ENCODE measurements at regions not wholly inside any gene's neighbourhood (a gene's known extent, or its start where the extent isn't known, plus 50 kb on each side); places are given as distances from the start of the nearest gene placed in this dataset.

DNA sequence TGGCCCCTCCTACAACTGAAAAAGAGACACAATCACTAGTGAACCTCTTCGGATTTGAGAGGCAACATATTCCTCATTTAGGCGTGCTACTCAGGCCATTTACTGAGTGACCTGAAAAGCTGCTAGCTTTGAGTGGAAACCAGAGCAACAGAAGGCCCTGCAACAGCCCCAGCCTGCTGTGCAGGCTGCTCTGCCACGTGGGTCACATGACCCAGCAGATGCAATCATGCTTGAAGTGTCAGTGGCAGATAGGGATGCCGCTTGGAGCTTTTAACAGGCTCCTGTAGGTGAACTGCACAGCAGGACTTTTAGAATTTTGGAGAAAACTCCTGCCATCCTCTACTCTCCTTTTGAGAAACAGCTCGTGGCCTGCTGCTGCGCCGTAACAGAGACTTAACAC, 578.6 kb upstream of the RAB6C start:
- BruUV-seq (replicated peaks): no TSS peak

DNA sequence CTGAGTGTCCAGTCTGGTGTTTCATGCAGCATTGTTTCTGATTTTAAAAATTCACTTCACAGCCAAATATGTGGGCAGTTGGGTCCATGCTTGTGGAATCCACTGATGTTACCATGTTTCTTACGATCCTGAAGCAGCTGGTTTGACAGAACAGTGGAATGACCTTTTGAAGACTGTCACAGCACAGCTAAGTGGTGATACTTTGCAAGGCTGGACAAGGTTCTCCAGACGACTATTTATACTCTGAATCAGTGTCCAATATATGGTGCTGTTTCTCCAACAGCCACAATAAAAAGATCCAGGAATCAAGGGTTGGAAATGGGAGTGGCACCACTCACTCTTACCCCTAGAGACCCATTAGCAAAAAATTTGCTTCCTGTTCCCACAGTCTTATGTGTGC, 577.4 kb upstream of the RAB6C start:
- H3K36me3 ChIP-seq (ENCODE audit: control insufficient read depth in 2 of 2, extremely low read depth in 1 of 2, insufficient read depth in 2 of 2, low read length in 2 of 2): no peaks in the 10 kb centered on the region
- H3K9me1 ChIP-seq (replicated peaks; ENCODE audit: control insufficient read depth, extremely low read depth, insufficient read depth, low read length): no peaks in the 10 kb centered on the region
- no peaks in the 10 kb centered on the region for H4K20me1 ChIP-seq (replicated peaks; ENCODE audit: control insufficient read depth, extremely low read depth, insufficient read depth, low read length)
- no peaks in the 10 kb centered on the region for H3K79me2 ChIP-seq (ENCODE audit: control insufficient read depth, insufficient read depth, low read length)
- dilution Hi-C loops (cut with MboI; ENCODE audit: extremely low pct_ligation_motif_present, low sequenced_read_pairs): no loop called here
- no peak for TF ChIP-seq POLR2A (IDR thresholded peaks at IDR 0.05; ENCODE audit: low read depth, low read length)
- TF ChIP-seq POLR2AphosphoS5 (IDR thresholded peaks at IDR 0.05; ENCODE audit: insufficient read depth, low read depth, low read length): no peak
- TF ChIP-seq EZH2 (IDR thresholded peaks at IDR 0.05; ENCODE audit: borderline replicate concordance, low read depth, low read length, severe bottlenecking): no peak
- TF ChIP-seq JUN (IDR thresholded peaks at IDR 0.05; ENCODE audit: borderline replicate concordance, insufficient read depth, insufficient read length, low read depth): no peak
- no peak for TF ChIP-seq MYC (IDR thresholded peaks at IDR 0.05; ENCODE audit: low read depth, low read length)
- TF ChIP-seq, protein P1, sequence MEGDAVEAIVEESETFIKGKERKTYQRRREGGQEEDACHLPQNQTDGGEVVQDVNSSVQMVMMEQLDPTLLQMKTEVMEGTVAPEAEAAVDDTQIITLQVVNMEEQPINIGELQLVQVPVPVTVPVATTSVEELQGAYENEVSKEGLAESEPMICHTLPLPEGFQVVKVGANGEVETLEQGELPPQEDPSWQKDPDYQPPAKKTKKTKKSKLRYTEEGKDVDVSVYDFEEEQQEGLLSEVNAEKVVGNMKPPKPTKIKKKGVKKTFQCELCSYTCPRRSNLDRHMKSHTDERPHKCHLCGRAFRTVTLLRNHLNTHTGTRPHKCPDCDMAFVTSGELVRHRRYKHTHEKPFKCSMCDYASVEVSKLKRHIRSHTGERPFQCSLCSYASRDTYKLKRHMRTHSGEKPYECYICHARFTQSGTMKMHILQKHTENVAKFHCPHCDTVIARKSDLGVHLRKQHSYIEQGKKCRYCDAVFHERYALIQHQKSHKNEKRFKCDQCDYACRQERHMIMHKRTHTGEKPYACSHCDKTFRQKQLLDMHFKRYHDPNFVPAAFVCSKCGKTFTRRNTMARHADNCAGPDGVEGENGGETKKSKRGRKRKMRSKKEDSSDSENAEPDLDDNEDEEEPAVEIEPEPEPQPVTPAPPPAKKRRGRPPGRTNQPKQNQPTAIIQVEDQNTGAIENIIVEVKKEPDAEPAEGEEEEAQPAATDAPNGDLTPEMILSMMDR (IDR thresholded peaks at IDR 0.05; ENCODE audit: extremely low read depth in 1 of 2, insufficient read depth in 1 of 2, low read depth in 1 of 2, low read length in 2 of 2): no peak
- no peak for TF ChIP-seq FOS (IDR thresholded peaks at IDR 0.05; ENCODE audit: borderline replicate concordance, insufficient read depth, low read length)
- TF ChIP-seq, protein P2, sequence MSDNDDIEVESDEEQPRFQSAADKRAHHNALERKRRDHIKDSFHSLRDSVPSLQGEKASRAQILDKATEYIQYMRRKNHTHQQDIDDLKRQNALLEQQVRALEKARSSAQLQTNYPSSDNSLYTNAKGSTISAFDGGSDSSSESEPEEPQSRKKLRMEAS (IDR thresholded peaks at IDR 0.05; ENCODE audit: insufficient read depth, insufficient read length): no peak
- TF ChIP-seq GATA2 (IDR thresholded peaks at IDR 0.05; ENCODE audit: insufficient read depth, insufficient read length, low read depth, low read length): no peak
- H3K9ac ChIP-seq (replicated peaks; ENCODE audit: extremely low read depth, insufficient read depth, low read length): no peak overlapping the region
- no TSS peak for BruUV-seq (replicated peaks)
- H3K27ac ChIP-seq (ENCODE audit: insufficient read depth, low read depth, low read length): no peak overlapping the region
- DNase-seq (ENCODE audit: low read depth, low spot score): no peak
- H3K27me3 ChIP-seq (ENCODE audit: control insufficient read depth in 2 of 2, insufficient read depth in 2 of 2, low read length in 2 of 2): no peaks in the 10 kb centered on the region
- no peak overlapping the region for H2AFZ ChIP-seq (ENCODE audit: low read depth, low read length)
- ChIA-PET POLR2A (no interaction called here), CTCF (no interaction called here)
- H3K9me3 ChIP-seq (replicated peaks; ENCODE audit: control insufficient read depth, insufficient read depth, low read length): peaks cover 1% of the 10 kb centered on the region
- H3K4me2 ChIP-seq (ENCODE audit: insufficient read depth, low read length): no peak overlapping the region
- H3K4me3 ChIP-seq (replicated peaks in 1 of 3; ENCODE audit: insufficient read depth in 1 of 3, low read depth in 1 of 3, low read length in 3 of 3): no peak overlapping the region
- FAIRE-seq: no peak
- H3K4me1 ChIP-seq (ENCODE audit: control insufficient read depth, extremely low read depth, insufficient read depth, low read length): no peaks in the 10 kb centered on the region
- intact Hi-C loops (cut with micrococcal nuclease): no loop called here

More for the DNA sequence above, 578.6 kb upstream of the RAB6C start:
- H3K9me1 ChIP-seq (replicated peaks; ENCODE audit: control insufficient read depth, extremely low read depth, insufficient read depth, low read length): no peaks in the 10 kb centered on the region
- FAIRE-seq (no peak), DNase-seq (ENCODE audit: low read depth, low spot score) (no peak)
- no peaks in the 10 kb centered on the region for H3K79me2 ChIP-seq (ENCODE audit: control insufficient read depth, insufficient read depth, low read length)
- H3K9ac ChIP-seq (replicated peaks; ENCODE audit: extremely low read depth, insufficient read depth, low read length): no peak overlapping the region
- H3K4me2 ChIP-seq (ENCODE audit: insufficient read depth, low read length): no peak overlapping the region
- ChIA-PET CTCF (no interaction called here), POLR2A (no interaction called here)
- peaks cover 1% of the 10 kb centered on the region for H3K9me3 ChIP-seq (replicated peaks; ENCODE audit: control insufficient read depth, insufficient read depth, low read length)
- no peaks in the 10 kb centered on the region for H4K20me1 ChIP-seq (replicated peaks; ENCODE audit: control insufficient read depth, extremely low read depth, insufficient read depth, low read length)
- no peak overlapping the region for H3K4me3 ChIP-seq (replicated peaks in 1 of 3; ENCODE audit: insufficient read depth in 1 of 3, low read depth in 1 of 3, low read length in 3 of 3)
- intact Hi-C loops (cut with micrococcal nuclease): no loop called here
- H3K4me1 ChIP-seq (ENCODE audit: control insufficient read depth, extremely low read depth, insufficient read depth, low read length): no peaks in the 10 kb centered on the region
- no peak overlapping the region for H2AFZ ChIP-seq (ENCODE audit: low read depth, low read length)
- TF ChIP-seq, protein P1 (IDR thresholded peaks at IDR 0.05; ENCODE audit: extremely low read depth in 1 of 2, insufficient read depth in 1 of 2, low read depth in 1 of 2, low read length in 2 of 2): no peak
- TF ChIP-seq POLR2A (IDR thresholded peaks at IDR 0.05; ENCODE audit: low read depth, low read length): no peak
- dilution Hi-C loops (cut with MboI; ENCODE audit: extremely low pct_ligation_motif_present, low sequenced_read_pairs): no loop called here
- H3K27ac ChIP-seq (ENCODE audit: insufficient read depth, low read depth, low read length): no peak overlapping the region
- no peaks in the 10 kb centered on the region for H3K36me3 ChIP-seq (ENCODE audit: control insufficient read depth in 2 of 2, extremely low read depth in 1 of 2, insufficient read depth in 2 of 2, low read length in 2 of 2)
- no peaks in the 10 kb centered on the region for H3K27me3 ChIP-seq (ENCODE audit: control insufficient read depth in 2 of 2, insufficient read depth in 2 of 2, low read length in 2 of 2)
